RPMI8226 (cell line): ENCODE measurements at regions not wholly inside any gene's neighbourhood (a gene's known extent, or its start where the extent isn't known, plus 50 kb on each side); places are given as distances from the start of the nearest gene placed in this dataset.
"Not testable (repeated sequence)": the region's sequence is repeated elsewhere in the genome, so short reads cannot be mapped to it uniquely, and the experiment has no call there.

Experiments
- DNase-seq: peaks from one replicate; pipeline ENCODE4 v3.0.0-alpha.2; 2015

DNA sequence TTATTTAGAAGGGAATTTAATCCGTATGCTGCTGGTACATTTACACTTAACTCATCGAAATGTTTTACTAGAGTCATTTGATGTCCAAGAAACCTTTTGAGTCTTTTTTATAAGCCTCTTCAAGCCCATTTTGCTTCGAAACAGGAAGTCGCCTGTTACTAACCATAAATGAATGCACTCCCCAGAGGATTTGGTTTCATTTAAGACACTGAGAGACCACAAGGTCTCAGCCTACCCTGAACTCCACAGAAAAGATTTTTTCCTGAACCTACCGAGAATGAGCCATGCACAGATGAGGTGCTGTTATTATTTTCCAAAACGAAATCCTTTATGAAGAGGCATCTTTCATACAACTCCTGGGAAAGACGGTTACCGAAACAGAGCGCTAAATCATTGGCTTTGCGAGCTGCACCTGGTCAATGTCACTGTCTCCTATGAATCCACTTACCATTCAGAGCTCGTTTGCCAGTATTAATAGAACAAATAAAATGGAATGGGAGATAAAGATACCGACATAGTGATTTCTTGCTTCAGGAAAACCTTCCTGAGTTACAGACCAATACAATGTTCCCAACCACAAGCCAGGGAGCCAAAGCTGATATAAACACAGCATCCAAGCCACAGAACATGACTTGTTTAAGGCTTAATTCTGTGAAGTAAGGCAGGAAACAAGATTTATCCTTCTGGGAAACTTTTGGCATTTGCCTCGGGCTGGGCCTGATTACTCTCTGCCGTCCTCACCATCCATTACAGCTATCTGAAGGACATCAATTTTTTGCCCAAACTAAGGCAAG, 382.1 kb downstream of the OSR1 start:
- DNase-seq: no peak

DNA sequence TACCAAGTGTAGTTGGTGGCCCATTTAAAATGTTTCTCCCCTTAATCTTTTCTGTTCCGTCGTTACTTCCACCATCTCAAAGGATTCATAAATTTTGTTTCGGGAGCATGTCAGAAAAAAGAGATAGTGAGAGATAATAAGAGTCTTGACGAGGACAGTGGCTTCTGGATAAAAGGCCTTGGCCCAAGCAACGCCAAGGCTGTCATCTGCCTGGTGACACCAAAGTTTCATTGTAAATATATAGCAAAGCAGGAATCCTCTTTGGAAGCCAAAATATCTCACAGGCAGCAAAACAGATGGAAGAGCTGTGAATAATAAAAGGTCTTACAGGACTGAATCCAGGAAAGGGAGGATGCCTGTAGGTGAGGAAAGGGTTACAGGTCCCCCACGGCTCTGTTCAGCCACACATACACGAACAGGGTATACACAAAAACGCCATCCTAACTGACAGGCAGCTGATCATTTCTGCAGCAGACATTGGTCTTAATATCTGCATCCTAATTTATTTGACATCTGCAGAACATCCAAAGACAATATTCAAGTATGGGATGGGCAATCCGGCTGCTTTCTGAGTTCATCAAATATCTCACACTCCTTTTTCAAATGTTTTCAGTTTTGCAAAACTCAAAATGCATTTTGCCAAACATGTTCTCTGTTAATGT, 382.8 kb downstream of the OSR1 start:
- DNase-seq: no peak

DNA sequence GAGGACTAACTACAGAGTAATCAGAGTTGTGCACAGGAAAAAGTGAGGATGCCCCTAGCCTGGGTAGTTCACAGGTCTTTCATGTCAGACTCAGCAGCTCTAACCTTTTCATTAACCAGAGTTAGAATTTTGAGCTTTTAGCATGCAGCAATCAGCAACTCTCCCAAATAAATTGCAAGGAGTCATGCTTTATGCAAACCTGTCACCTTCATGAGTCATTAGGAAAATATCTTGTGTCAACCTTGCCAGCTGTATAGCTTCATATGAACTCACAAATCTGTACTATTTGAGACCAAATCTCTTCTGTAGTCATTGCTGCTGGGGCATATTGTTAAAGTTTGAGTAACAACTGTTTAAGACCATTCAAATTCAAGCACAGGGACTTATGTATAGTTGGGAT, 382.3 kb upstream of the NT5C1B start:
- no peak for DNase-seq

DNA sequence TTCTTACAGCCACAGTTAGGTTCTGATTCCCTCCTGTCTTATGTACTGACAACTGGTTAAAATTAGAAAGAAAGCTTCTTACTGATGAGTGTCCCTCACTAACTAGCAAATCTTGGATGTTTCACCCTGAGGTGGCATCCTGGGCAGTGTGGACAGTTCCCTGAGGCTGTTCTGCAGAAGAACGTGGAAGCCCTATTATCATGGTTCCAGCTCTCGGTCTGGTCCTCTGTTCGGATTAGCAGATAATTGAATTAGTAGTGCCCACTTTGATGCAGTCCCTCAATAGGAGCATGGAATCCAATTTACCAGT, 381.7 kb upstream of the NT5C1B start:
- DNase-seq: no peak

DNA sequence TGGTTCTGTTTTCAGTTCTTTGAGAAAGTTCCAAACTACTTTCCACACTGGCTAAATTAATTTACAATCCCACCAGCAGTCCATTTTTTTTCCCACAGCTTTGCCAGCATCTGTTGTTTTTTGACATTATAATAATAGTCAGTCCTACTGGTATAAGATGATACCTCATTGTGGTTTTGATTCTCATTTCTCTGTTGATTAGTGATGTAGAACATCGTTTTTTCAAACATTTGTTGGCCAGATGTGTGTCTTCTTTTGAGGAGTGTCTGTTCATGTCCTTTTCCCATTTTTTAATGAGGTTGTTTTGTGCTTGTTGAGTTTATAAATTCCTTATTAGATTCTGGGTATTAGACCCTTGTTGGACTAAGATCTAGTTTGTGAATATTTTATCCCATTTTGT, 376.8 kb upstream of the NT5C1B start:
- no peak for DNase-seq

DNA sequence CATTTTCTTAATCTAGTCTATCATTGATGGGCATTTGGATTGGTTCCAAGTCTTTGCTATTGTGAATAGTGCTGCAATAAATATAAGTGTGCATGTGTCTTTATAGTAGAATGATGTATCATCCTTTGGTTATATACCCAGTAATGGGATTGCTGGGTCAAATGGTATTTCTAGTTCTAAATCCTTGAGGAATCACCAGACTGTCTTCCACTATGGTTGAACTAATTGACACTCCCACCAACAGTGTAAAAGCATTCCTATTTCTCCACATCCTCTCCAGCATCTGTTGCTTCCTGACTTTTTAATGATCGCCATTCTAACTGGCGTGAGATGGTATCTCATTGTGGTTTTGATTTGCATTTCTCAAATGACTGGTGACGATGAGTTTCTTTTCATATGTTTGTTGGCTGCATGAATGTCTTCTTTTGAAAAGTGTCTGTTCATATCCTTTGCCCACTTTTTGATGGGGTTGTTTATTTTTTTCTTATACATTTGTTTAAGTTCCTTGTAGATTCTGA, 374.4 kb upstream of the NT5C1B start:
- not testable (repeated sequence) for DNase-seq

DNA sequence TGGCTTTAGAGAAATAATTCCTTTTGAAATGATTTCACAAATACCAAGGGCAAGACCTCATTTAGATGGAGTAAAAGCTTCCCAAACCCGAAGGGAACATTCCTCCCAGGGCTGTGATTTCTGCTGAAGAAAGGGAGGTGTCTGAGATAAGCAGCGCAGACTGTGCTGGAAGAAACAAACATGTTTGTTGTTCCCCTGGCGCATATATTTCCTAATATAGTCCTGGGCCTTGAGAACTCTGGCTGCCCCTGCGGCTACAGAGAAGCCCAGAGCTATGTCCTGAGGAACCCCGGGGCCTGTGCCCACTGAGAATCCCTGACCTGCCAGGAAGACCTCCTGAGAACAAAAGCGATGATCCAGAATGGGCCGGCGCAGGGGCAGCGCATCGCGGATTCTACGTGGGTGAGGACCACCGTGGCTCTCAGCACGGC, 372.6 kb upstream of the NT5C1B start:
- no peak for DNase-seq

DNA sequence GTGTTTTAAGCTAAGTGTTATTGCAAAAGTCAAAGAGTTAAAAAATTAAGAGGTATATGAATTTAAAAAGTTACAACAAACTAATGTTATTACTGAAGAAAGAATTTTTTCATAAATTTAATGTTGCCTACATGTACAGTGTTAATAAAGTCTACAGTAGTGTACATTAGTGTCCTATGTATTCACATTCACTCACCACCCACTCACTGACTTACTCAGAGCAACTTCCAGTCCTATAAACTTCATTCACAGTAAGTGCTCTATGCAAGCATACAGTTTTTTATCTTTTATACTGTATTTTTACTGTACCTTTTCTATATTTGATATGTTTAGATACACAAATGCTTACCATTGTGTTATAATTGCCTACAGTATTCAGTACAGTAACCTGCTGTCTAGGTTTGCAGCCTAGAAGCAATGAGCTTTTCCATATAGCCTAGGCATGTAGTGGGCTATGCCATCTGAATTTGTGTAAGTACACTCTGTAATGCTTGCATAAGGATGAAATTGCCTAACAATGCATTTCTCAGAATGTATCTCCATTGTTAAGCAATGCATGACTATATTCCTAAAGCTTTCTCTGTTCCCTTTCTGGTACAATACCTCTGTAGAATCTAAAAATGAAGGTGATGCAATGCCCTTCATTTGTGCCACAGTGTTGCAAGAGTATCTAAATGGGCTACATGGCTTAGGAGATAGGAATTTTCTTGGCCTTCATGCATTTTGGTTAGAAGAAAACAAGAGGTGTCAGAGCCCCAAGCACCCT, 370.8 kb upstream of the NT5C1B start:
- DNase-seq: no peak

DNA sequence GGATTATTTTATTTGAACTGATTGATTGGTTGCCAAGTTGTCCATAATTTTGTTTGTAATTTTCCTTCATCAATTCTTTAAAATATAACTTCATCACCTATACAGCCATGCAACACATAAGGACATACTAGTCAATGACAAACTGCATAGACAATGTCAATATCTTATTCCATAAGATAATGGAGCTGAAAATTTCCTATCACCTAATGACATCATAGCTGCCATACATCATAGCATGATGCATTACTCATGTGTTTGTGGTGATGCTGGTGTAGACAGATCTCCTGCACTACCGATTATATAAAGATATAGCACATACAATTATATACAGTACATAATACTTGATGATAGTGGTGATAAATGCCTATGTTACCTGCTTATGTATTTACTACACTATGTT, 369.8 kb upstream of the NT5C1B start:
- DNase-seq: no peak

DNA sequence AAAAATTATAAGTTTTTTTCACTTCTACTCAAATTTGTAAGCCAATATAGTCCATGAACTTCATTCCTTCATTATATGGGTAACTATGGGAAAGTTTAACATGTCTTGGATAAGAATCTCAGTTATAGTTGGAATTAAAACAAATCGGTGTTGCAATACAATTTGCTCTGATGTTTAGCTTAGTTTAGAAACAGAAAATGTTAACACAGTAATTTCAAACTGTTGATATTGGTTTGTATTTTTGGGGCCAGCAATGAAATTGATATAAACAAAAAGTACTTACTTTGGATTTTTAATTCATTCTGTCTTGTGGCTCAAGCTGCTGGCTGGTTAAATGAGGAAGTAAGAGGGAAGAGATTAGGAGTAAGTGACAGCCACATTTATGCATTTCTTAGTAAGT, 368.5 kb upstream of the NT5C1B start:
- DNase-seq: no peak

DNA sequence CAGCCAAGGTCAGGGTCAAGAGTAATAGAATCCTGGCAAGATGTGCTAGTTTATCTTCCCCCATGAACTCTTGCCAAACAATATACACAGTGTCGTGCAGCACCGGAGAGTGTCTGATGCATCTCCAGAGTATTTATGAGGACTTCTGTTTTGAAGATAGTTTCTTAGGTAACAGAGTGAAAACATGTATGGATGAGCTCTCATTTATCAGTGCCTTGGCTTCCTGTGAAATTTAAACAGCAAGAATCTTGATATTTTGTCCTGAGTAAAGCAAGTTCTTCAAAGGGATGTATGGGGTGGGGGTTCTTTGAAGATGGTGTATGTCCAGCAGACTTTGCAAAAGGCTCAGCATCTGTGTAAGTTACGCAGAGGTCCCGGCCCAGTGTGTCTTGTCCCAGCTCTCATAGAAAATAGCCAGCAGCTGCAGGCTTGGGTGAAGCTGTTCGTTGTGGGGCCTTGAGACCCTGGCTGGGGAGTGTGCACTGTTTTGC, 361.0 kb upstream of the NT5C1B start:
- DNase-seq: no peak

DNA sequence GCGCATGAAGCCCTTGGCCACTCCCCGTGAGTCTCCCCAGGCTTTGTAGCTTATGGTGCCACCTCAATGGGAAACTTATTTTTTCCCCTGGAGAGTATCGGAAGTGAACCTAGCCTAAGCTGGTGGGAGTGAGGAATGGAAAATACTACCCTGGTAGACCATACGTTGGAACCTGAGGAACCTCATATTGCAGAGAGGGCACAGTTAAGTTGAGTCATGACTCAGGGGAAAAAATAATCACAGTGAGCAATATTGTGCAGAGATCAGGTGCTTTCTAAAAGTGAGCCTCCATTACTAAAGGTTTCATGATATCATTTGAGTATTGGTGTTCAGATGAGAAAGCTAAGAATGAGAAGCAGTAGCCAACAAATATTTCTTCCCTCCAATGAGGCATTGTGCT, 360.5 kb upstream of the NT5C1B start:
- no peak for DNase-seq

DNA sequence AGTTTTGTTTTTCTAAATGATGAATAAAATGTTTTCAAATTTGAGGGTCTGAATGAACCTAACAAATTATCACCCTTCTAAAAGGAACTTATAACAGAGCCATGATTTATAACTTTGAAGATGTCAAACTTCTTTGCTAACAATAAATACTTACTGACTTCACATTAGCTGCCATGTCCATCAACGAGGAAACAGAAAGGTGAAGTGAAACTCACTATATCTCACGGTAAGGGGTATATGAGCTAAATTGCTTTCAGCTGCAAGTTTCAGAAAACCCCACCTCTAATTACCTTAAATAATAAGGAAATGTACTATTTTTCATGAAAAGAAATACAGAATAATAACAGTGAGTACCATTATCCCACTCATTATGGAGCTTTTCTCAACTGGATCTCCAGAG, 350.8 kb upstream of the NT5C1B start:
- peak; percentile 42 for DNase-seq

DNA sequence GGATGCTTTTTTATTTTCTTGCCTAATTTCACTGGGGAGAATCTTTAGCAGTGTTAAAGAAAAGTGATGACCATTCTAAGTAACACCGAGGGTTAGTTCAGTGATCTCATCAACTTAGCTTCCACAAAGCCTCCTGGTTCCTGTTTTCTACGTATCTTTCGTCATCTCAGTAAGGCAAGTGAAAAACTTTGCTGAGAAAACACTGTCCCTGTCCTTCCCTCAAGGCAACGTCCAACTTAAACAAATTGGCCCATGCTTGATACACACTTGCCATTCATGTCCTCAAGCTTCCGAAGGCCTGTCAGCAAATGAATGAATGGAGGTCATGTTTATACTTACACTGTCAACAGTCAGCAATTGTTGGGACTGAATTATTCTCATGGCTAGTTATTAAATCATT, 350.4 kb upstream of the NT5C1B start:
- DNase-seq: not testable (repeated sequence)

DNA sequence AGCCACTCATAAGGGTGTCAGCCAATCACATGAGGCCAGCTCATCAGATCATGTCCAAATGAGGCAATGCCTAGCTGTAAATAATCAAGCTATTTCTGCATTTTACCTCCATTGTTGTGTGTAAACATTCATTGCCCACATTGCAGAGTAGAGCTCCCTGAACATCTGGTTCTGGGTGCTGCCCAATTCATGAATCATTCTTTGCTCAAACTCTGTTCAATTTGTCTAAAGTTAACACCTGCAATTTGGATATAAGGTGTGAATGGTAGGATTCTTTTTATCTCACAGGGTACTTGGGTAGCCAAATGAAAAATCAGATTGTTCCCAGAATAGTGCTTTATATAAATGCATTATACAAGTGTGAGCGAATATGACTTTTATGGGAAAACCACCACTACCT, 345.5 kb upstream of the NT5C1B start:
- DNase-seq: no peak

DNA sequence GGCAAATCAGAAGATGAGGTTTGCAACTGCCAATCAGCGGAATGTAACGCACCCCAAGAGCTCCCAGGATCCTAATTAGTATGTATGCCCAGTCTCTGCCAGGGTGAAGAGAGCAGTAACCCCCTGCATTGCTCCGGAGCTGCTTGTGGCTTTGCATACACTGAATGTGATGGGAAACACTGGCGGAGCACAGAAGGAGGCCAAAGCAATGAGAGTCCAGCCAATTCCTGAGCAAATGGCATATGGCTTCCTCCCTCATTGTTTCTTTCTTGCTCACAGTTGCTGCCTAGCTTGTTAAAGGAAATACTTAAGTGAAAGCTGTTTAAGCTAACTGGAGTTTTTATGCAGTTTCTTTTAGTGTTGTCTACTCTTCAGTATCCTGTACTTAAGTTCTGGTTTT, 343.5 kb upstream of the NT5C1B start:
- no peak for DNase-seq

DNA sequence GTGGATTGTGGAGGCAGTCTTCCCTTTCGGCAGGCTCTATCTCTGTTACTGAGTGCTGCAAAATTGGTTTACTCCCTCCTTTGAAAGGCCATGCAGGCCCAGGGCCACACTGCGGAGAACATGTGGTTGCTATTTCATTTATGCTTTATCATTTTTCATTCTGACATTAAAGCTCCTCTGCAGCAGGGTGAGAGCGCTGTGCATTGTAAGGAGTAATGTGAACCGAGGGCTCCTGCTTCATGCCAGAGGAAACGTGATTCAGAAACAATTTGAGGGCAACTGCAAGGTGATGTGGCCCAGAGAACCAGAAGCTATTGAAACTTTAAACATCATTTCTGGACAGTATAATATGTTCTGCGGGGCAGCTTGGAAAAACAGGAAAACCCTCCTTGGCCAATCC, 341.6 kb upstream of the NT5C1B start:
- no peak for DNase-seq

DNA sequence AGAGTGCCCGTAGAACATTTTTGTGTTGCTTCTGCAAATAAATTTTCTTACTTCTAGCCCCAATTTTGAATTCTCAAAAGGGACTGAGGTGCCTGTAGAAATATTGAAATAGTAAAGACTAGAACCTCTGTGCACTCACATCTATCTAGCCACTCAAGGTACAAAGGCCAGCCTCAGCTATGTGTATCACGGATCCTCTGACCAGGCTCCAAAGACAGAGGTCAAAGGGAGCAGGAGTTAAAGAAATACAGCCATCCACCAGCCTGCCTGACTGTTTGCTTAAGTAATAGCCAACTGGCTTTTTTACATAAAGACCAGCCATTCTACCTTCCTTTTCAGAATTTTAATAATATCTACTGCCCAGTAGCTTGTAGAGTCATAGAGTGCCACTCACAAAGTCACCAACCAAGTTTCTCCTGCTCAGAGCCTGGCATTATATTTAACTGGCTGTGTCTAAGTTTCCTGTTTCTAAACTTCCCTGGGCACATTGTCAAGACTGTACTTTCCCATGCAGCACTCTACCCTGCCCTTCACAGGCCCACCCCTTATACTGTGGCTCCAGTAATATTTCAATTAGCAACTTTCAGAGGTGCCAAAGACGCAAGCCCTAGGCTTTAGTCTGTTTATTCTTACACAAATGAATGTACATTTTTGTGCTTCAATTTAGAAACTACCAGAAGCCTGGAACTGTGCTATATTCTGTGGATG, 338.3 kb upstream of the NT5C1B start:
- DNase-seq: no peak

DNA sequence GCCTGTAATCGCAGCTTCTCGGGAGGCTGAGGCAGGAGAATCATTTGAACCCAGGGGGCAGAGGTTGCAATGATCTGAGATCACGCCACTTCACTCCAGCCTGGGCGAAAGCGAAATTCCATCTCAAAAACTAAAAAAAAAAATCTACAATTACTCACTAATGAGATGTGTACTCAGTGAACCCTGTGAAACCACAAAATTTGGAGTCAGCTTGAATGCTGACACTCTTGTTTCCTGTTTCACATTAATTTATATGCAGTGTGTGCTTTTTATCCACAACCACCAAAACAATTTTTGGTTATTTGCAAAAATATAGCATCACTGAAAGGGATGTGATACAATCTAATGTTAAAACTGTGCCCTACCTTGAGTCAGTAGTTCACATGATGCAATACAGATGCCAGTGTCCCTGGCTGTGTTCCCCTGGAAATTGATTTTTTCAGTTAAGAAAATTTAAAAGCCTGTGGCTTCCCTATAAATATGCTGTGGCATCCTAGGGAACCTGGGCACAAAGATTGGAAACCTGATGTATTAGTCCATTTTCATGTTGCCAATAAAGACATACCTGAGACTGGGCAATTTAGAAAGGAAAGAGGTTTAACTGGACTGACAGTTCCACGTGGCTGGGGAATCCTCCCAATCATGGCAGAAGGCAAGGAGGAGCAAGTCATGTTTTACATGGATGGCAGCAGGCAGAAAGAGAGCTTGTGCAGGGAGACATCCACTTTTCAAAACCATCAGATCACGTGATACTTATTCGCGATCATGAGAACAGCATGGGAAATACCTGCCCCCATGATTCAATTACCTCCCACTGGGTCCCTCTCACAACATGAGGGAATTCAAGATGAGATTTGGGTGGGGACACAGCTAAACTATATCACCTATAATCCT, 337.5 kb upstream of the NT5C1B start:
- DNase-seq: peak; percentile 8

DNA sequence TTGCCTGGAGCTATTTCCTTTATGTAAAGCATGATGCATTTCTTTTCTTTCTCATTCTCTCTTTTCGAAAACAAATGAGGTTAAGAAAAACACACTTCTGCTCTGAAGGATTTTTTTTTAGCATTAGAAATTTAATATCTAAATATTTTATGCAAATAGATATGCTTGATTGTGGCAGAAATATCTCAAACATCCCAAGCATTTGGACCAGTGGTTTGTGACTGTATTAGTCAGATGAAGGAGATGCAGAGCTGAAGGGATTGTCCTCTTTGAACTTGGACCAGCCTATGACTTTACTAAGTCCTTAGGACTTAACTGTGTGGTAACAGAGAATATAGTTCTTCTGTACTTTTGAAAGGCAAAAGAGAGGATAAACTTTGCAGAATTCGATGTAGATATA, 335.9 kb upstream of the NT5C1B start:
- DNase-seq: no peak

DNA sequence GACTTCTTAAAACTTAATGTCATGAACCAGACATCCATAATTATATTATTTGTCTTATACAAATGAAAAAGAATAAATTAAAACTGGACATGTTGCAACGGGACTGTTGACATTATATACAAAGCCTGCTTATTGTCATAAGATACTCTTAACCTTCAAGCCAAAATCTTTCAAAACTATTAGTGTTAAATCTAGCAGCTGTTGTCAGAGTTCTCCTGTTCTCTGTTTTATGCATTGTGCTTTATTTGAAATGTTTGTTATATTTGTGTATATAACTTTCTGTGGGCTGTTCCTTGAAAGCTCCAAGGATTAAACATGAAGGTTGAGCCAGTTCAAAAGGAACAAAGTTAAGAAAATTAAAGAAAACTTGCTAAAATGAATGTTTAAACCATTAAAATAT, 335.5 kb upstream of the NT5C1B start:
- DNase-seq: no peak

DNA sequence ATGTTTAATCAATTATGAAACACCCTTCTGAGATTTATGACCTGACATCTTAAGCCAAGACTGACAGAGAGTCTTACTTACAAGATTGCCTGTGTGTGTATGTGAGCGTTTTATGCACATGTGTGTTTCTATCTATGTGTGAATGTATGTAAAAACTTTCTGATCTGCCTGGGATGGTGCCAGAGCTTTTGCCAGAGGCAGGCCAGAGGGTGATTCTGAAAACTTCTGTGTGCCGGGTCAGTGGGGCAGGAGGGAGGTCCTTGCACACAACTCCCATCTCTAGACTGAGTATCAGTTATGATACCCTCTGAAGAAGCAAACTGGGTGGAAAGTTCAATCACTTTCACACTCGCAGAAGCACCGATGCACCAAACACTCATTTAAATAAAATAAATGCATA, 335.0 kb upstream of the NT5C1B start:
- no peak for DNase-seq
